HG03097 (cell line): ENCODE measurements at regions not wholly inside any gene's neighbourhood (a gene's known extent, or its start where the extent isn't known, plus 50 kb on each side); places are given as distances from the start of the nearest gene placed in this dataset.
"Not testable (repeated sequence)": the region's sequence is repeated elsewhere in the genome, so short reads cannot be mapped to it uniquely, and the experiment has no call there.

ENCODE experiments used
- ATAC-seq: cut with Tn5 transposase; IDR thresholded peaks from one replicate; pipeline ENCODE4 v1.9.1; 2021; ENCODE audit not compliant: unreplicated experiment, low FRiP score

GRCh38 chr9:105971986-105972385 is 277.6 kb downstream of the TMEM38B start:
- no peak for ATAC-seq

DNA sequence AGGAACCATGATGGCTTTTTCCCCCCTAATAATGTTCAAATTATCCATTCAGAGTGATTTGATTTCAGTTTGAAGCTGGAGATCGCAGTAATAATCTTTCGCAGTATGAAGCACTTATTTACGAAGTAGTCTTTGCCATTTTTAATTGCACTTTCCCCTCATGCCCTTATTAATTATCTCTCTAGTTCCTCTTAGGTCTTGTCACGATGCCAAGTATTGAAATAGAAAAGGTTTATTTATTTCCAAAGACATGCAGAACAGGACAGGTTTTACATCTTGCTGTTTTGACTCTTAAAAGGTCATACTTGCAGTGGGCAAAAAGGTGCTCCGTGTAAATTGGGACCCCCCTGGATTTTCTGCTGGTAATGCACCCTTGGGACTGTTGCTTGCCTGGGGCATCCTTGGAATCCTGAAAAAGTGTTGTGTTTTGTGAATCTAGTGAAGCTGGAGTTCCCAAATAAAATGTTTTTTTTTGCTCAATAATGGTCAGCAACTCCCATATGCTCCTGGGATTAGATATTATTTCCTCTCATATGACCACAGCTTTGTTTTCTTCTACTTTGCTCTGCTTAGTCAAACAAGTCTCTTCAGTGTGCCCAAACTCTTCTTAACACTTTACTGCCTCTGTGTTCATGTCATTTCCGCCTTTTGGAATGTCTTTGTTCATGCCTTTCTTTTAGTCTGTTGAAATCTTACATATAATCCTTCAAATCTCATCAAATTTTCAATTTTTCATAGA is 278.3 kb downstream of the TMEM38B start:
- ATAC-seq = no peak

GRCh38 chr9:105973951-105974351 is 279.6 kb downstream of the TMEM38B start:
- ATAC-seq = no peak

DNA sequence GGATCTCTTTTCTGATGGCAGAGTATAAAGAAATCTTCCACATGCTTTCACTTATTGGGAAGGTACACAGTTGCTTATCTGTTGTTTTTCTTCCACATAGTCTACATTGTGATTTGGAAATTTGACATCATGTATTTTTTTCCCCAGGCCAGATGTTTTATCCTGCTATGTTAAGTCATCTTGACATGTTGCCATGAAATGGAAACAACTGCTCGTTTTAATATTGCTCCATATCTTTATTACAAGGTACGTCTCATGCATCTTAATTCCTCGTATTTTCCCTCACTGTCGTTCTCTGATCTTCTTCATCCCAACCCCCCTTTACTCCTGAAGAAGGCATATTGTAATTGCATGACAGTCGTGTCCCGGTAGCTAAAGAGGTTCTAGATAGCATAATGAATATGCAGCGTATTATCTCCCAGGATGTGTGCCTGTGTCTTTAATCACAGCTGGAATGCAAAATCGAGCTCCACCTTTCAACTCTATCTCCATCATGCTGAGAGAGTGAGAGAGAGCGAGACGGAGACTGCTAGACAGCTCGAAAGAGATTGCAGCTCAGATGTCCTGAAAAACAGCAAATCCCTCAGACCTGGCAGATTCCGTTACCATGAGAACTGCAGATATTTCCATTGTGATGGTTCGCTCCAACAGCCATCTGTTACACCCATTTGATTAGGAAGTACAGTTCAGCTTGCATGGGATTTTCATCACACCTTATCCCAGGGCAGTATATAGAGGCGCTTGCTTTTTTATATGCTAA is 281.7 kb downstream of the TMEM38B start:
- no peak for ATAC-seq

DNA sequence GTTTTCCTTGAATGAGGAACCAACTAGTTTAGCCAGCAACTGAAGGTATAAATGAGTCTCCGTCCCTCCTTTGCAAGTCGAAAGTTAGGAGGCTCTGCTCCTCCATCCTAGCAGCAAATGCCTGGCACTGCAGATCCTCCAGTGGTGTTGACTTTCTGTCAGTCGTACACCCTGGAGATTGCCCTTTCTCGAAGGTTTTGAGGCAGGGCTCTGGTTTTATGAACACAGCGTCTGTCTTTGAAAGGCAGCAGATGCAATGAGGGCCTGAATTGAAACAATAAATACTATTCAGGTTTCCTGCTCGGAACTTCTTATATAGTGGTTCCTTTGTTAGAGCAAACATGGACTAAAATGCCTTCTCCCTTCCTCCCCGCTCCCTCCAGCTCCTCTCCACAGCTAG is 284.0 kb downstream of the TMEM38B start:
- no peak for ATAC-seq

GRCh38 chr9:105978826-105979225 is 284.5 kb downstream of the TMEM38B start:
- no peak for ATAC-seq

GRCh38 chr9:105979290-105979689 is 284.9 kb downstream of the TMEM38B start:
- ATAC-seq = no peak

DNA sequence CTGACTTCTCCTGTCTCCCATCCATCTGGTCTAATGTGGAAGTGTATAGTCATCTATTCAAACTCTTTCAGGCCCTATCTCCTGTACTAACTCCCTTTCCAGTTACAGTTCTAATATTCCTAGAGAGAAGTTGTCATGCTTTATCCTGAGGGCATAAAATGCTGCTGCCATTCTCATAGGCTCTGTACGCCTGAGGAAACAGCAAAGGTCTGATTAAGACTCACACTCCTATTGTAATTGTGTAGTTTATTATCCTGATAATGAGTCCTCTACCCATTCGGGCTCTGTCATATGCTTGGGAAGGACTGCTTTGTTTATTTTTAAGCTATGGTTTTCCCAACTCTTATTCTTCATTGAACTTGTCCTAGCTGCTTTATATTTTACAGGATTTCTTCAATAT is 290.4 kb downstream of the TMEM38B start:
- no peak for ATAC-seq

- no peak for ATAC-seq
Observed at GRCh38 chr9:105993116-105993854, 298.9 kb downstream of the TMEM38B start.

- no peak for ATAC-seq
Observed at GRCh38 chr9:105993921-105994715, 299.8 kb downstream of the TMEM38B start.

GRCh38 chr9:105994970-105995369 is 300.6 kb downstream of the TMEM38B start:
- no peak for ATAC-seq

DNA sequence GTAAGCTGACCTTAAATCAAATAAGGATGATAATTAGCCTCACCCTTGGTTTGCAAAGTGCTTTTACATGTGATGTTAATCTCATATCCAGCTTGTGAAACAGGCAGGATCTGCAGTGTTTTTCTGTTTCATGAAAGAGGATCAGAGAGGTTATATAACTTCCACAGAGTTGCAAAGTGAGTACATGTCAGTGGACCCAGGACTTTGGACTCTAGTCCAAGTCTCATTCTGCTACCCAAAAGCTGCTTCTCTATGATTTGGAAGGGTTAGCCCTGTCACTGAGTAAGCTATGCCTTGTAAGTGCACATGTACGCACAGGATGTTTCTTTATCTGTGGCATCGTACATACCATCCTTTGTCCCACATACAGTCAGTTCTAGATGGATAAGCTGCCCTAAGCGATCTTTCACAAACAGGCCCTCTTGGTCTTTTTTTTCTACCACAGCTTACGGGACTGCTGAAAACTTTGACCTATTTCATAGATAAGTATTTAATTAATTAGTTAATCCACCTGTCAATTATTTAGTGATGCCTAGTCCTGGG is 322.9 kb downstream of the TMEM38B start:
- no peak for ATAC-seq

DNA sequence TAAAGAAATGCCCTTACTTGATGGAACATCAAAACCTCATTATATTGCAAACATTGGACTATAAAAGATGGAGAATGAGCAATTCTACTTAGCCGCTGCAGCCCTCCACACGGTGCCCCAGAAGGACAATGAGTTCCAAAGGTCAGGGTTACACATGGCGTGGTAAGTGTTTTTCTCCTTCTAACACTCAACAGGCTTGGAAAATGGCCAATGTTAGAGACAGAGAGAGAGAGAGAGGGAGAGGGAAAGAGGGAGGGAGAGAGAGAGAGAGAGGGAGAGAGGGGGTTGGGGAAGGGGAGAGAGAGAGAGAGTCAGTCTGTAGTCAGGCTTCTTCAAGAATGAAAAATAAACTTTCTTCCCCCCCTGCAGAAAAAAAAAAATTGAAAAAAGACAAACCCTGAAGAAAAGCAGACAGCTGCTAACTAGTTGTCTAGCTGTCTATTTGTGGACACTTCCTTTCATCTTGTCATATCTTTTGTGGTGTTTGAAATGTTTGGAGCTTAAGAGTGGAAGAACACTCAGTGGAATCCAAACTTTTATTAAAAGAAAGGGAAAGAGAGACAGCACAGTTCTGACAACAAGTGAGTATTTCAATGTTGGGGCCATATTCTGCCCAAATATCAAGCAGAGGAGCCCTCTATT is 324.8 kb downstream of the TMEM38B start:
- ATAC-seq = no peak

- ATAC-seq = no peak
Observed at GRCh38 chr9:106019702-106020101, 325.4 kb downstream of the TMEM38B start.

GRCh38 chr9:106020186-106020585 is 325.8 kb downstream of the TMEM38B start:
- ATAC-seq = no peak

- ATAC-seq = no peak
Observed at GRCh38 chr9:106023455-106023854, 329.1 kb downstream of the TMEM38B start.

DNA sequence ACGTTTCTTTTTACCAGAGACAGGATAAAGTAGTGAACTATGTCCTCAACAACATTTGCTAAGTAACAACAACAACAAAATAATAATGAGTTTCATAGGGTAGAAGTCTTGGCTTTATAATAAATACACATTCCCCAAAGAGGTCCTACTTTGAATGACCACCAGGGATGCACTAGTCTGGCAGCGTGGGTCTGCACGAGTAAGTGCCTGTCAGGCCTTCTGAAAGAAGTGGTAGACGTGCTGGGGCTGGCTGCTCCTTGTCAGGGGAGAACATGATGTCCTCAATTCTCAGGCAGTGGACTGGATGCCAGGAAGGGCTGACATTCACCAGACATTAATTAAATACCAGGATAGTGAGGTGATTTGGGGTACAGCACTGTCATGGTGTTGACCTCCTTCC is 331.1 kb downstream of the TMEM38B start:
- no peak for ATAC-seq

- ATAC-seq = not testable (repeated sequence)
Observed at GRCh38 chr9:106030146-106030545, 335.8 kb downstream of the TMEM38B start.

- ATAC-seq = no peak
Observed at GRCh38 chr9:106032978-106033377, 338.6 kb downstream of the TMEM38B start.

DNA sequence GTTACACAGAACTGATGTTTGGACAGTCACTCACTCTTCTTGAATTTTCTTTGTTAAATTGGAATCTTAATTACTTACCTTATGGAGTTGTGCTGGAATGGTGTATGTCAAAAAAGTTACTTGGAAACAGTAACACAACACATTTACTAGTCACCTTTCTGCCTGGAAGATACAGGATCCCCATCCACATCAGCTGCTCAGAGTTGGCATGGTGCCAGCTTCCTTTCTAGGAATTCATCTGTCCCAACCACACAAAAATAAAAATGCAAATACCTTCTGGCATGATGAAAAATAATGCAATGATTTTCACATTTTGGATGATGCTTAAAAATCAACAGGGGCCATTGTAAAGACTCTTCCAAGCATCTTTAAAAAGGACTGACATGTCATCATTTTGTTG is 341.5 kb downstream of the TMEM38B start:
- no peak for ATAC-seq
